T-helper 22 cell (primary cell): ENCODE measurements at regions not wholly inside any gene's neighbourhood (a gene's known extent, or its start where the extent isn't known, plus 50 kb on each side); places are given as distances from the start of the nearest gene placed in this dataset.
"Not testable (repeated sequence)": the region's sequence is repeated elsewhere in the genome, so short reads cannot be mapped to it uniquely, and the experiment has no call there.

Source experiments
- DNase-seq: peaks from one replicate; pipeline ENCODE4 v3.0.0-alpha.2; 2020; ENCODE audit warnings: low read depth

DNA sequence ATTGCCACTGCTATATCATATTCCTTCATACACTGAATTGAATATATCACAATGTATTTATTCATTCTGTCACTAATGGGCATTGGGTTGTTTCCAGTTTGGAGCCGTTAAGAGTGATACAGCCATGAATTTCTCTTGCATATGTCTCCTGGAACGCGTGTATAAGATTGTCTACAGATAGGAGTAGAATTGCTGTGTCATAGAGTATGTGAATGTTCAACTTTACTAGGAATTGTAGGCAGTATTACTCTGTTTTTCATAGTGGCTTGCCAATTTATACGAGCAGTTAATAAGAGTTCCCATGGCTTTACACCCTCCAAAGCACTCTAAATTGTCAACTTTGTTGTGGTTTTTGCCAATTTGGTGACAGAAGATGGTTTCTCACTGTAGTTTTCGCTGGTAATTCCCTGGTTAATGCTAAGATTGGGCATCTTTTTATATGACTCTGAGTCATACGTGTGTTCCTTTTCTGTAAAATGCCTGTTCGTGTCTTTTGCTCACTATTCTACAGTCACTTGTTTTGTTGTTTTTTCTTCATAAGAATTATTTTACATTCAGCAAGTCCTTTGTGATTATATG lies 136.1 kb upstream of the LIPC start:
- DNase-seq = no peak

DNA sequence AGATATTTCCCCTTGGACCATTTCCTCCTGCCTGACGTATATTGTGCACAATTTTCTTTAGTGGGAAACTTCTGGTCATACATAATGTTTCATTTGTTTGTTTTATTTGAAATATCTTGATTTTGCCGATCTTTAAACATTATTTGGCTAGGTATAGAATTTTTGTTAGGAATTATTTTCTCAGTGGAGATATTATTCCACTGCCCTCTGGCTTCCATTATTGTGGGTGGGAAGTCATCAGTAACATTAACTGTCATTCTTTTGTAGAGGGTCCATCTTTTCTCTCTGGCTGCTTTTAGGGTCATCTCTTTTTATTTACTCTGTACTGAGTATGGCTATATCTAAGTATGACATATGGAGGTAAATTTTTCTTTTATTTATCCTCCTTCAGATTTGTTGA lies 135.5 kb upstream of the LIPC start:
- no peak for DNase-seq

DNA sequence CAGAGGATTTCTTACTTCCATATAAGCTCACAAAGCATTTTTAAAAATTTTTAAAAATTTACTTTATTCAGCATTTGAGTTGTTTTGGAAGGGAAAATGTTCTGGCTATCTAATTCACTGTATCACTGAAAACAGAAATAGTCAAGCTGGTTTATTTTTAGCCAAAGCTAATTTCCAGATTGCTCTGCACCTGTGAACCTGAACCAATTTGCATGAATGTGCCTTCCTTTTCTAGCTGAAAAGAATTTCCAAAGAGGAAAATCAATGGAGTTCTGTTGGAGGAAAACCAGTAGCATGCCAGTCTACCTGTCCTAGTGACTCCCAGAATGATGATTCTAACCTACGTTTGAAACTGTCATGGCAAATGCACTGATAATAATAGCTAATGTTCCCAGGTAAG lies 134.2 kb upstream of the LIPC start:
- no peak for DNase-seq

DNA sequence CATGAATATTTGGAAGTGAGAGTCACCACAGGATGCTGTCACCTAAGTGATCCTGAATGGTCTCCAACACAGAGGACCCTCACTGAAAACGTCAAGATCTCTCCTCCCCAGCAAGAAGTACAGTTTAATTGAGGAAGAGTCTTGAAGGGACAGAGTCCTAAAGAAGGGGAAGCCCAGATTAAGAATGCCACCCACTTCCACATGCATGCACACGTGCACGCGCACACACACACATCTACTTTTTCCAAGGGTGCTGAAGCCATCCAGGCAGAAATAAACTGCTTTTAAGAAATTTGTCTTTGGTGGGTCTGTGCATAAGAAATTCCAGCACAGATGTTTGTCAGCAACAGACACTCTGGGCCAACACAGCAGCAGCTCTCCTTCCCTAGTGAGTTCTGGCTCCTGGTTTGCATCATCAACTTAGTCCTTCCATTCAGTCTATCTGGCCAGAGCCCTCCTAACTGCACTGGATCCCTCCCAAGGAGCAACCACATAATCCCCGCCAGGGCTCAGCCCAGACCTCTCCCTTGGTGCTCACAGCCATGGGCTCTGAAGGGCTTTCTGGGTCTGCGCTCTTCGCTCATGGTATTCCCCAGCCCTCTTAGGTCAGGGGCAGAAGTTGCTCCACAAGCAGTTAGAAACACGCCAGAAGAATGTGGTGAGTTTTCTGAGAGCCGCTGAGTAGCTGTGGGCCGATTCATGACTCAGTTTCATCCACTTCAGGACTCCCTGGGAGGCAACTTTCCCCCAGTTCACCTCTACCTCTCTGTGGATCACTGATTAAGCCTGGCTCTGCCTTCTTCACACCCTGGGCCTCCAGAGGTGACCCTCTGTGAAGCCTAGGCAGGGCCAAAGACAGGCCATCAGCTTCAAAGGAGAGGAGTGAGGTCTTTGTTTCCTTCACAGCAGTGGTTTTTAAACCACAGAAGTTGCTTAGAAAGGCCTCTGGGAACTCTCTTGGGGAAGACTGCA lies 132.6 kb upstream of the LIPC start:
- no peak for DNase-seq

DNA sequence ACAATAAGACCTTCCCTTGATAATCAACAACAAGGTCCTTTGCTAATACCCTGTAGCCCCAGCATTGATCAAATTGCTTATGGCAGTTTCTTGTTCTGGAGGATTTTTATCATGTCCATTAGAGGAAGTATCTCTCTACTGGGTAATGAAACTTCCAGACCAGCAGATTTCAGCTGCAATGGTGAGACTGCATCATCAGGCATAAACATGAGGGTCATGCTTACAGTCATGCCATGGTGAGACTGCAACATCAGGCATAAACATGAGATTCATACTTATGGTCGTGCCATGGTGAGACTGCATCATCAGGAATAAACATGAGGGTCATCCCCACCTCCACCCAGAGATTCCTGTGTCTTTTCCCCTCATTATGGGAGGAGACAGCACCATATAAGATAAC lies 129.0 kb upstream of the LIPC start:
- no peak for DNase-seq

DNA sequence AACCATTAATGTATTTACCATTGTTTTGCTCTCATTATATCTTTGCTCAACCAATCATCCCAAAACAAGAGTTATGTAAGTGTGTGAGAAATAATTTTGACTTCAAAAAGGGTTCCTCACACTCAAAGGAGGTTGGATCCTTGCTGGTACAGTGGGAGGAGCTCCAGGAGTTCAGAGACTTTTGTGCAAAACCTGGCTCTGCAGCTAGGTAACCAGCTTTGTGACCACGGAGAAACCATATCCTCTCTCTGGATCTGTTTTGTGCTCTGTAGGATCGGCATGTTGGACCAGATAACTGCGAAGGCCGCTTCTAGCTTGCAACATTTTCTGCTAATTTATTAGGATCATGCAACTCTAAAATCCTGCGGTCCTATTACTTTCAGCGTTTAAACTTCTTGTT lies 128.6 kb upstream of the LIPC start:
- DNase-seq = no peak

DNA sequence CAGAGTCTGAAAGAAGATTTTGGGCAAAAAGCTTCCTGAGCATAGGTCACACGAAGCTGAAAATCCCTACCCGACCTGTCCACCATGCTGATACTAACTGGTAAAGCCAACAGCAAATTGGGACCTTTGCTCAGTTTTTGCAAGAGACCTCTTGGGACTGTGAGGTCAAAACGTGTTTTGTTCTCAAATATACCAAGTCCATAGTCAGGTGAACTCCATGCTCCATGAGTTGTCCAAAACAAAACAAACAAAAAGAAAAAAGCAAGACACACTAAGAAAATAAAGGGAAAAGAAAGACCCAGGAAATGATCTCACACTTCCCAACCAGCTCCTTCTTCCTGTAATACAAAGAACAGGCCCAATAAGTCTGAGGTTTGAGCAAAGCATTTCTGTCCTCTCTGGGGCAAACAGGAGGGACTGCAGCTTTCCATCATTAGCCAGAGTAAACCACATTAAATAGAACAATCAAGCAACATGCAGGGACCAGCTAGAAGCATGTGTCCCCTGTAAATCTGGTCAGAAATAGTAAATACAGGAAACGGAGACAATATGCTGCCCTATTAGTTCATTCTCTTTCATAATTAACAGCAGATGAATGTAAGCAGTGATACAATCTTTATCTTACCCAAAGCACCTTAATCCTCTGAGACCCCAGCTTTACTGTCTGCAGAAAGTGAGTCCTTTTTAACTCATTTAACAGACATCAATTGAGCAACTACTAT lies 125.0 kb upstream of the LIPC start:
- DNase-seq = no peak

DNA sequence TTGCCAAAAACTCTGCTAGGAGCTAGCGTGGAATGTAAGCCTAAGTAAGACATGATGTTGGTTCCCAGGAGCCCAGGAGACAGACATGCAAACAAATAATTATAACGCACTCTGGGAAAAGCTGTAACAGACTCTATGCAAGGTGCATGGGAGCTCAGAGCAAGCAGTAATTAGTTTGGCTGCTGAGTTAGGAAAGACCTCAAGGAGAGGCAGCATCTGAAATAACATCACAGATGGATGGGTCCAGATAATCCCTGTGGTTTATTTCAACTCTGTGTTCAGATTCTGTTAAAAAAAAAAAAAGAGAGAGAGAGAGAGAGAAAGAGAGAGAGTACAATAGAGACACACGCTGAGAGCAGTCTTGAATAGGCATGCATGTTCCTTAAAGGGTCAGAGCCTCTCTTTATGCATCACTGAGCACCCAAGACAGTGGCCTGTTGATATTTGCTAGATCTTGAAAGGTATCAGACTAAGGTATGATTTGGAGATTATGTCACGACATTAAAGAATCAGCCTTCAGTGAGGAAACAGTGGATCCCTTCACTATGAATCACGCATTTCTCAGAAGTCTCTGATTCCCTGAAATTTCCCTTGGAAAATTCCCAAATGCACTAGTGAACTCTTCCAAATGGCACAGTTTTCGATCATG lies 124.4 kb upstream of the LIPC start:
- no peak for DNase-seq

DNA sequence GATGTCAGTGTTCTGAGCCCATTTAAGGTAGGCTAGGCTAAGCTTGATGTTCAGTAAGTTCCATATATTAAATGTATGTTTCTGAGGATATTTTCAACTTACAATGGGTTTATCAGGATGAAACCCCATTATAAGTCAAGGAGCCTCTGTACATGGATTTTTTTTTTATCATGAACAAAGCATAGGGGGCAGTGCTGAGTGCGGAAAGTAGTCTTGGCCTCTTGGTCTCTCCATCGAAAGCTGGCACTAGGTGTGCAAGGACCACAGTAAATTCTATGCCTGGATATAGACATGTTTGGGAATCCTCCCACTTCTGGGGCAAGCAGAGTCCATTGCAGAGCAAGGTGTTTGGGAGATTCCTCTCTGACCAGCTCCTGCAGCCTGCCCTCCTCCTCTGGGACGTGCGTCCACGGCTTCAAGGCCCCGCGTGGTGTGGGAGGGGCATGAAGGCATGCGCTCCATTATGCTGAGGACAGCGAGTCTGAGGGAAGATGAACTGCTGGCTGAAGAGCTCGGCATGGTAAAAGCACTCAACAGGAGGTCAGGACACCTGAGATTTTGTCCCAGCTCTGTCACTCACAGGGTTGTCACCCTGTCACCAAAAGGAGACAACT lies 122.9 kb upstream of the LIPC start:
- DNase-seq = no peak

DNA sequence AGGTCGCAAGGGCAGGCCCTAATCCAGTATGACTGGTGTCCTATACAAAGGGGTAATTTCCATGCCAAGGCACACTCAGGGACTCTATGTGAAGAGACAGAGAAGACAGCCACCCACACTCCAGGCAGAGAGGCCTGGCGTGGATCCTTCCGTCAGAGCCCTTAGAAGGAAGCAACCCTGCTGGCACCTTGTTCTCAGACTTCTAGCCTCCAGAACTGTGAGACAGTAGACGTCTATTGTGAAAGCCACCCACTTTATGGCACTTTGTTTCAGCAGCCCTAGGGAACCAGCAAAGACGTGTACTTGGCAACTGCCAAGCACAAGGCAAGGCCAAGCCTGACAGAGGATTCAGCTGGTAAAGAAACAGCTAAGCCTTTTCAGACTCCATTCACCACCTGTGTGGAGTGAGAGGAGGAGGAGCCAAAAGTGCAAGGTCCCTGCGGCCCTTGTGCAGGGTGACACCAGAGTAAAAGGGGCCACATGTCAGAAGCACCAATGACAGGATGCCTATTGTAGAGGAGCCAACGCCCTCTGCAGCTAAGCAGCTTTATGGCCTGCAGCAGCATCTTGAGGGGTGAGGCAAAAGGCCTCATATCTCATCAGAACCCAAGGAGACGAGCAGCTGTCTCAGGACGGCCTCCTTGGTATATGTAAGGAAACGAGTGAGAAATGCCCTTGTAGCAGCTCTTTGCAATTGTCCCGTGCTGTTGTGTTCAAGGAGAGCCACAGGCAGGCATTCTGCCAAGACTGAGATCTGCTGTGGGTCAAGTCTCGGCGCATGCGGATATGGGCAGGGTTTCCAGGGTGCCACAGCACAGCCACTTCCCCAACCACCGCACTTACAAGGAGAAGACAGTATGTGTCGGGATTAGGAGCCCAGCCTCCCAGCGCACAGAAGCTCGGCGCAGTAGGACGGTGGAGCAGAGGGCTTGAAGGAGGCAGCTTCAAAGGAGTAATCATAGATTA lies 121.5 kb upstream of the LIPC start:
- no peak for DNase-seq

DNA sequence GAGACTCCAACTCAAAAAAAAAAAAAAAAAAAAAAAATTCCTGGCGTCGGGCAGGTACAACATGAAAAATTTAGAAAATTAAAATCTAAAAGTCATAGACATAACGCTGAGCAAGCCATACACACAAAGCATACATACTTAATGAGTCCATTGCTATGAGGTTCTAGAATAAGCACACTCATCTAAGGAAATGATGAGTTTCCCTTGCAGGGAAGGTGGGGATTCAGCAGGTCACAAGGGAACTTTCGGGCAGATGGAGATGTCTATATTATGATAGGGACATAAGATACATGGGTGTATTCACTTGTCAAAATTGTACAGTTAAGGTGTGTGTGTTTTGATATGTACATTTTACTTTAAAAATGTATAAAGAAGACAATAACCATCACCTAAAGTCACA lies 120.2 kb upstream of the LIPC start:
- DNase-seq = no peak

DNA sequence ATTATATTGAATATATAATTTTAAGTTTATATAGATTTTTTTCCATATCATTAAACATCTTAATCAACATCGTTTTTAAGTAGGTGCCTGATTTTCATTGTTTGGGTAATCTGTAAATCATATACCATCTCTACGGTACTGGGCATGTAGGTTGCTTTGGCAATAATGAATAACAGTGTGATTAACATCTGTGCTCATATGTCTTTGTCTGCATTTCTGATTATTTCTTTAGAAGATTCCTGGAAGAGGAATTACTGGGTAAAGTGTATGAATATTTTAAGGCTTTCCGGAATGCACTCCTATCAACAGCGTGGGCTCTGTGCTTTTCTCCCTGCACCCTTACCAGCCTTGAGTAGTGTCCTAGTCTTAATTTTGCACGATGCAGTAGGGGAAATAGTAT lies 119.8 kb upstream of the LIPC start:
- no peak for DNase-seq

DNA sequence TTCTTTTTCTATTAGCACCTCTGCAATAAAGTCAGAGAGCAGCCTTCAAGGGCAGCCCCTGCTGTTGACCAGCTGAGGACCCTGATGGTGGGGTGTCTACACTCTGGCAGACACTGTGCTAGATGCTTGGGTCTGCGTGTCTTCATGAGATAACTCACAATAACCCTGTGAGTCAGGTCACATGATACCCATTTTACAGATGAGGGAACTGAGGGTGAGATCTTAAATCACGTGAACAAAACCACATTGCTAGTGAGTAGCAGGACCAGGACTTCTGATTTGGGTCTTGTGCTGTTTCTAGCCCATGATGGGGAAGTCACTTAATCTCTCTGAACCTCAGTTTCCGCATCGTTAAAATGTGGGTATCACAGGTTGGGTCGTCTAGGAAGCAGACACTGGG lies 118.5 kb upstream of the LIPC start:
- no peak for DNase-seq

DNA sequence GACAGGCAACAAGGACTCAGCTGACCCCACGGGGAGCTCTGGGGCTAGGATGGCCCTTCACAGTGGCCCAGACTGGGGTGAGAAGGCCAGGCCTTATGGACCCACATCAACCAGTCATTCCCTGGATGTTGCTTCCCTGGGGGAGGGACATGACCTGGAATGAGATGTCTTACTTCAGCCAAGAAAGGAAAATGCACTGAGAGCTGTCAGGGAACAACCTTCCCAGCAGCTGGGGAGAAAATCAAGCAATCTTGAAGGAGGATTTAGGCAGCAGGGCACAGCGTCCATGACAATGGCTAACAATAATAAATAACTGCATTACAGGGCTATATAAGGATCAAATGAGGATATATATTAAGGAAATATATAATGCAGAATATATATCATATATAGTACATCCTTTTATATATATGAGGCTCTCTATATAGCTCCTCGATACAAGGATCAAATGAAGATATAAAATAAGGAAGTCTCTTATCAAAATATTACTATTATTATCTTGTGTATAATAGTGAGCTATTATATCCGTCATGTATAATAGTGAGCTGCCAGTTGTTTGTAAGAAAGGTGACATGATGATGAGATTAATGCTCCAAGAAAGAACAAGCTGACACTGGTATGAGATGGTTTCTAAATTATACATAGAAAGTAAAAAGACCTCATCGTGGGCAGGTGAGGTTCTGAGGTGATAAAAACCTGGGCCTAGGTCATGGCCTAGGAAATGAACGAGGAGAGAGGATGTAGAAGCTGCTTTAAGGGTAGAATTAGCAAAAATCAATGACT lies 117.8 kb upstream of the LIPC start:
- DNase-seq = no peak

DNA sequence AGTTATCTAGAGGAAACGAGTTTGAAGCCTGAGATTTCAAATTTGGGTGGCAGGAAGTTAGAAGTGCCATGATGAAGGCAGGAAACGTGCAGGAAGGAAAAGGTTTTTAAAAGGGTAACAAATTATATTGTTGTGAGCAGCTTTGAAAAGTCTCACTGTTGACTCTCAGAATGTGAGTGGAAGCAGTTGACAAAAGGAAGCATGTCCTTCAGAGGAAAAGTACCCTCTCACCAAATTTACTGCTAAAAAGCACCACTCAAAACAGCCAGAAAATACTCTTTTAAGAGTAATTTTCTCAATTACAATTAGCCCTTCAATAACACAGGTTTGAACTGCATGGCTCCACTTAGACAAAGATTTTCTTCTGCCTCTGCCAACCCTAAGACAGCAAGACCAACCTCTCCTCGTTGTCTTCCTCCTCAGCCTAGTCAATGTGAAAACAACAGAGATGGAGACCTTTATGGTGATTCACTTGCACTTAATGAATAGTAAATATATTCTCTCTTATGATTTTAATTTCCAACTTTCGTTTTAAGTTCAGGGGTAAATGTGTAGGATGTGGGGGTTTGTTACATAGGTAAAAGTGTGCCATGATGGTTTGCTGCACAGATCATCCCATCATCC lies 117.1 kb upstream of the LIPC start:
- no peak for DNase-seq

DNA sequence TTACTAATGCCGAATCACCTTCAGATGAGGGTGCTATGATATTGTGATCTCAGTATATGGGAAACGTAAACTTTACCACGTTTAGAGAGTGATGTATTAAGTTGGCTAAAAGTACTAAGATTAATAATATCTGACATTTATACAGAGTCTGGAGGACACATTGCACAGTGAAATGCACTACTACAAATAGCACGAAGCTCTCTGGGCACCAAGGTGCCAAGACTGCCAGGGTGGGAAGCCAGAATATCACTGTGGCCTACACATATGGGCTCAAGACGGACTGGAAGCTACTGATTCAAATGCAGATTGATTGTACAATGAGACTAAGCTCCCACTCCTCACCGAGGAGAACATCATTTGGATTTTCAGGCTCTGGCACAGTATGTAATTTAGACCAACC lies 113.3 kb upstream of the LIPC start:
- DNase-seq = no peak

DNA sequence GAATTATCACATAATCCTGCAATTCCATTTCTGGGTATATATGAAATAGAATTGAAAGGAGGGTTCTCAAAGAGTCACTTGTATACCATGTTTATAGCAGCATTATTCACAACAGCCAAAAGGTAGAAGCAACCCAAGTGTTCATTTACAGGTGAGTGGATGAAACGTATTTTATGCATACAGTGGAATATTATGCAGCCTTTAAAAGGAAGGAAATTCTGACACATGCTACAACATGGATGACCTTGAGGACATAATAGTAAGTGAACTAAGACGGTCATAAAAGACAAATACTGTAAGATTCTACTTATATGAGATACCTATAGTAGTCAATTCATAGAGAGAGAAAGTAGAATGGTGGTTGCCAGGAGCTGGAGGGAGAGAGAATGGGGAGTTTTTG lies 110.8 kb upstream of the LIPC start:
- no peak for DNase-seq

DNA sequence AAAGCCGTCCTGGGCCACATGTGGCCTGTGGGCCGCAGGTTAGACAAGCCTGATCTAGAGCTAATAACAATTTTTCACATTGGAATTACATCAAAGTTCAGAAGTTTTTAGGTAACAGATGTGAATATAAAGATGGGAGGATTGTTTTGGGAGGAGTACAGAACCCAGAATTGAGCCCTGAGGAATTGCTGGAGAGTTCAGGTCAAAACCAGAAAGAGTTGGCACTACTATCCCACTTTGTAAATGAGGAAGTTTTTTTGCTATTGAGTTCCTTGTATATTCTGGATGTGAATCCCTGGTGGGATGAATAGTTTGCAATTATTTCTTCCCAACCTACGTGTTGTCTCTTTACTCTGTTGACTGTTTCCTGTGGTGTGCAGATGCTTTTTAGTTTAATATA lies 109.5 kb upstream of the LIPC start:
- no peak for DNase-seq

DNA sequence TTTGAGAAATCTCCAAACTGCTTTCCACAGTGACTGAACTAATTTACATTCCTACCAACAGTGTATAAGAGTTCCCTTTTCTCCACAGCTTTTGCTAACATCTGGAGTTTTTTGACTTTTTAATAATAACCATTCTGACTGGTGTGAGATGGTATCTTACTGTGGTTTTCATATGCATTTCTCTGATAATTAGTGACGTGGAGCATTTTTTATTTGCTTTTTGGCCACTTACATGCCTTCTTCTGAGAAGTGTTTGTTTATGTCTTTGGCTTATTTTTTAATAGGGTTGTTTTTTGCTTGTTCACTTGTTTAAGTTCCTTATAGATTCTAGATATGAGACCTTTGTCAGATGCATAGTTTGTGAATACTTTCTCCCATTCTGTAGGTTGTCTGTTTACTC lies 108.5 kb upstream of the LIPC start:
- not testable (repeated sequence) for DNase-seq

DNA sequence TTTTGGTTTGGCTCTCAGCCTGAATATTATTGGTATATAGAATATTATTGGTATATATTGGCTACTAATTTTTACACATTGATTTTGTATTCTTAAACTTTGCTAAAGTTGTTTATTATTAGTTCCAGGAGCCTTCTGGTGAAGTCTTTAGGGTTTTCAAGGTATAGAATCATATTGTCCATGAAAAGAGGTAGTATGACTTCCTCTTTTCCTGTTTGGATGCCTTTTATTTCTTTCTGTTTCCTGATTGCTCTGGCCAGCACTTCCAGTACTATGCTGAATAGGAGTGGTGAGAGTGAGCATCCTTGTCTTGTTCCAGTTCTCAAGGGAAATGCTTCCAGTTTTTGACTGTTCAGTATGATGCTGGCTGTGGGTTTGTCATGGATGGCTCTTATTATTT lies 107.3 kb upstream of the LIPC start:
- DNase-seq = no peak
